ENCODE measurements at regions not wholly inside any gene's neighbourhood (a gene's known extent, or its start where the extent isn't known, plus 50 kb on each side); places are given as distances from the start of the nearest gene placed in this dataset.

- no peak for TF ChIP-seq CTCF (IDR thresholded peaks at IDR 0.05)
- TF ChIP-seq EP300 (IDR thresholded peaks at IDR 0.05) = no peak
Measured at GRCh38 chr4:58940167-58940566, 1830.0 kb upstream of the IGFBP7 start.

Data from upper lobe of left lung (tissue), 4 donors.